ENCODE measurements at regions not wholly inside any gene's neighbourhood (a gene's known extent, or its start where the extent isn't known, plus 50 kb on each side); places are given as distances from the start of the nearest gene placed in this dataset.

DNA sequence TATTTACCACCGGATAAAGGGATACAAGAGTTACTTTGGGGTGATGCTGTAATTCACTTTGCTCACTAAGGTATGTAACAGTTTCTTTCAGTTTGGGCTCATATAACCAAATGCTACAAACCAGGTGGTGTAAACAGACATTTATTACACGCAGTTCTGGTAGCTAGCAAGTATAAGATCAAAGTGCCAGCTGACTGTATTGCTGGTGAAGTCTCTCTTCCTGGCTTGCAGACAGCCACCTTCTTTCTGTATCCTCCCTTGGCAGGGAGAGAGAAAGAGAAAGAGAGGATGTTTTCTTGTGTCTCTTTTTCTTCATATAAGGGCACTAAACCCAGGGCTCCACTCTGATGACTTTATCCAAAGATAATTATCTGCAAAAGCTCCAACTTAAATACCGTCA lies 552.5 kb upstream of the FTMT start:
- TF ChIP-seq, protein P1, sequence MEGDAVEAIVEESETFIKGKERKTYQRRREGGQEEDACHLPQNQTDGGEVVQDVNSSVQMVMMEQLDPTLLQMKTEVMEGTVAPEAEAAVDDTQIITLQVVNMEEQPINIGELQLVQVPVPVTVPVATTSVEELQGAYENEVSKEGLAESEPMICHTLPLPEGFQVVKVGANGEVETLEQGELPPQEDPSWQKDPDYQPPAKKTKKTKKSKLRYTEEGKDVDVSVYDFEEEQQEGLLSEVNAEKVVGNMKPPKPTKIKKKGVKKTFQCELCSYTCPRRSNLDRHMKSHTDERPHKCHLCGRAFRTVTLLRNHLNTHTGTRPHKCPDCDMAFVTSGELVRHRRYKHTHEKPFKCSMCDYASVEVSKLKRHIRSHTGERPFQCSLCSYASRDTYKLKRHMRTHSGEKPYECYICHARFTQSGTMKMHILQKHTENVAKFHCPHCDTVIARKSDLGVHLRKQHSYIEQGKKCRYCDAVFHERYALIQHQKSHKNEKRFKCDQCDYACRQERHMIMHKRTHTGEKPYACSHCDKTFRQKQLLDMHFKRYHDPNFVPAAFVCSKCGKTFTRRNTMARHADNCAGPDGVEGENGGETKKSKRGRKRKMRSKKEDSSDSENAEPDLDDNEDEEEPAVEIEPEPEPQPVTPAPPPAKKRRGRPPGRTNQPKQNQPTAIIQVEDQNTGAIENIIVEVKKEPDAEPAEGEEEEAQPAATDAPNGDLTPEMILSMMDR (IDR thresholded peaks at IDR 0.05) = no peak
- TF ChIP-seq POLR2A (IDR thresholded peaks at IDR 0.05) (no peak), POLR2AphosphoS5 (IDR thresholded peaks at IDR 0.05) (no peak)
